HG03354 (cell line): ENCODE measurements at regions not wholly inside any gene's neighbourhood (a gene's known extent, or its start where the extent isn't known, plus 50 kb on each side); places are given as distances from the start of the nearest gene placed in this dataset.
"Not testable (repeated sequence)": the region's sequence is repeated elsewhere in the genome, so short reads cannot be mapped to it uniquely, and the experiment has no call there.

ENCODE experiments used
- ATAC-seq: cut with Tn5 transposase; IDR thresholded peaks from one replicate; pipeline ENCODE4 v1.9.1; 2021; ENCODE audit warnings: mild to moderate bottlenecking; ENCODE audit not compliant: unreplicated experiment, poor library complexity, severe bottlenecking

DNA sequence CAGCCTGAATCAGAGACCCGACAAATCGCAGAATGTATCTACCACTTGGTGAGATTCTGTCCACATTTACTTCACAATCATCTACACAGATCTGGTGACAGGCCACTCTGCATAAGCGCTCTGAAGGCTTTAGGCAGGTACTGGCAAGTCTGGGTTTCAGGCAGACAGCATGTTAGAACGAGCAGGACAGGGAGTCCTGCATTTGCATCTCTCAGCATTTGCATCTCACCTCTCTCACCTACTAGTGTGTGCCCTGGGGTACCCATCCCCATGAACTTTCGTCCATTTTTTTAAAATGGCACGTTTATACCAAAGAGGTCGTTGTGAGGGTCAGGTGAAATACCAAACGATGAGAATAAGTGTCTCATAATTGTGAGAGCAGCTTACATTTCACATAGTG, 108.2 kb downstream of the SPATA31A1 start:
- peak; percentile 37 for ATAC-seq

DNA sequence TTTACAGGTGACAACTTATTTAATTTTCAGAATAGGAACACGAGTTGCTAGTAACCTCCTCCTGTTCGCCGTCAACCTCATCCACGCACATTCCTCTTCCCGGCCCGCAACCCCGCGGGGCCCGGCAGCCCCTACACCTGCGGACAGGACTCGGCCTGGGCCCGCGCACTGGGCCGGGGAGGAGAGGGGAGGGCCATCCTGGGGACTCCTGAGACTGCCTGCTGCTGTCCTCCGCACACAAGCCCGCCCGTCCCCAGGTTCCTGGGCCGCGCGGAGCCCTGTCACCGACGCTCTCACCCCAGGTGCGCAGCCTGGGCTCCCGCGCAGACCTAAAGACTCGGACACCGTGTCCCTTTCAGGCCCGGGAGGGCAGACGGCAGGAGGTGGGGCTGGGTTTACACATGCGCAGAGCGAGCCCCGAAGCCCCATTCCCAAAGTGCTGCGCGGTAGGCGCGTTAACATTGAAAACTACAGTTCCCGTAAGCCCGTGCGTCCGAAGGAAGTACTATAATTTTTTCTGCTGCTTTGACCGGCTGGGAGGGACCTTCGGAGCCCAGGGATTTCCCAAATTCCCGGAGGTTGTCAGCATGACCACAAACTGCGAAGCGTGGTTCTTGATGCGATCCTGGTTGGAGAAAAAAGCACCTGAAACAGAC, 108.8 kb downstream of the SPATA31A1 start:
- ATAC-seq, result peak; percentile 94

DNA sequence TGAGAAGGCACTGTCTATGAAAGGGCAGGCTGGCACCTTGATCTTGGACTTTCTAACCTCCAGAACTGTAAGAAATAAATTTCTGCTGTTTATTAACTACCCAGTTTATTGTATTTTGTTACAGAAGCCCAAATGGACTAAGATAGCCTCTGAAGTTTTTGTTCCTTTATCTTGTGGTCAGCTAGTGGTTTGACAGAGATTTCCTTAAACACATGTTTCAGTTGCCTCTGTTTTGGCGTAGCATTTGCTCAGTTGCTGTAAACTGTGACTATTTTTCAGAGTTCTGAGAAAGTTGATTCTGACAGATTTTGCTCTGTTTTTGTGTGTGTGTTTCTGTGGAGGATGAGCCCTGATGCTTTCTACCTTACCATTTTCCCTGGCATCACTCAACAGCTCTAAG, 119.0 kb downstream of the SPATA31A1 start:
- ATAC-seq, result peak; percentile 98

DNA sequence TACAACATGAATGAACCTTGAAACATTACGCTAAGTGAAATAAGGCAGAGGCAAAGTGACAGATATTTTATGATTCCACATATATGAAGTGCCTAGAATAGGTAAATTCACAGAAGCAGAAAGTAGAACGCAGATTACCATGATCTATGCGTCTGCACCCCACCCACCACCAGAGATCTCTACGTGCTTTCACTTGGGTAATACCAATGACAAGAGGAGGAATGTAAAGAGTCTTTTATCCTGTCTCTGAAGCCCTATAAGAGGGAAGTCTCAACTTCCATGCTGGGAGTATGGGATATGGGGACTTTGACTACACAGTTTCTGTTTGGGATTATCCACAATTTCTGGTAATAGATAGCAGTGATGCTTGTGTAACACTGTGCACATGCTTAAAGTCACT, 127.6 kb downstream of the SPATA31A1 start:
- not testable (repeated sequence) for ATAC-seq

DNA sequence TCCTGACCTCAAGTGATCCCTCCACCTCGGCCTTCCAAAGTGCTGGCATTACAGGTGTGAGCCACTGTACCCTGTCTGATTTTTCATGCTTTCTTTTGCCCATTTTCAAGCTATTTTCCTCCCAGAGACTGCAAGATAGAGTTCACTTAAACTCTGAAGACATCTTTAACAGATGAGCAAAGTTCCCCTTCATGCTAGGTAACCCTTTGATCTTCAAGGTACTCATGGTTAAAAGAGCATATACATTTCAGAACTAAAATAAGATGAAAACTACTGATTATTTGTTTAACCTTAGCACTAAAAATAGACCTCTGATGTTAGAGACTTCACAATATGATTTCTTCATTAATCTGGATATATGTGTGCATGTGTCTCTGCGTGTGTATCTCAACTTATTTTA, 128.4 kb downstream of the SPATA31A1 start:
- not testable (repeated sequence) for ATAC-seq

DNA sequence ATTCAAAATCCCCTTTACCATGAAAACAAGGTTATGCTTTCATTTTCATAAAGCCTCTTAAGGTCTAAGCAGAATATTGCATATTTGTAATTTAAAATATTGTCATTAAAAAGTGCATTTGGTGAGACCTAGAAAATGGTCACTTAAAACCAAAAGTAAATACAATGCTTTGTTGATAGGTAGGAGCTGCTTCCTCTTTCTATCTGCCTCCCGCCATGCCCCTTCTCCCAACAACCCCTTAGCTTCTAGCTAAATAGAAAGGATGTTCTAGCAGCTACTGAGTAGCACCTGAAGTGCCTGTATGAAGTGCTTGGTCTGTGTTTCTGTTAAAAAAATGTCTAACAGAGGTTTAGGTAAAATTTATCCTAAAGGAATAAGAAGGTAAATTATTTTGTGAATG, 128.8 kb downstream of the SPATA31A1 start:
- peak; percentile 71 for ATAC-seq

DNA sequence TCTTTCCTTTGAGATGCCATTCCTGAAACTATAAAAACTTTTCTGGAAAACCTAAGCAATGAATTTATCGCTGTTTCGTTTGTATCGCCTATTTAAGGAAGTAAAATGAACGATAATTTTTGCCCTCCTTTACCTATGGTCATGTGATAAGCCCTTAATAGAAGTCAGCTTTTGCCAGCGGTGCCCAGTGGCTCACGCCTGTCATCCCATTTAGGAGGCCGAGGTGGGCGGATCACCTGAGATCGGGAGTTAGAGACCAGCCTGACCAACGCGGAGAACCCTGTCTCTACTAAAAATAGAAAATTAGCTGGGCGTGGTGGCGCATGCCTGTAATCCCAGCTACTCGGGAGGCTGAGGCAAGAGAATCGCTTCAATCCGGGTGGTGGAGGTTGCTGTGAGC, 132.0 kb downstream of the SPATA31A1 start:
- not testable (repeated sequence) for ATAC-seq

DNA sequence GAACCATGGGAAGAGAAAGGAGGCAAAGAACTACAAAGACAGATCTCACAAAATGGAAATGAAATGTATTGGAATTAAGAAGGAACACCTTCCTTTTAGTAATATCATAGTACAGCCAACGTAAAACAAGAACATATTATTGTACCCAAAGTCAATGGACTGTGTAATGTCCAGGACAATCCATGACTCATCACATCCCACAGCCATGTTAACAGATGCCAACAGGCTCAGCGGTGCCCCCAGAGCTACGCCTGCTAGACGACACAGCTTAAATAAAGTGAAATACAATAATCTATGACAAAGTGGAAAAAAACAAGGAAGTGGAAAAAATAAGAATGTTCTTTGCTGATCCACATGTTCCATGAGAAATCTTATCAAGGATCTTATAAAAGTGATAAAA, 140.8 kb downstream of the SPATA31A1 start:
- not testable (repeated sequence) for ATAC-seq

DNA sequence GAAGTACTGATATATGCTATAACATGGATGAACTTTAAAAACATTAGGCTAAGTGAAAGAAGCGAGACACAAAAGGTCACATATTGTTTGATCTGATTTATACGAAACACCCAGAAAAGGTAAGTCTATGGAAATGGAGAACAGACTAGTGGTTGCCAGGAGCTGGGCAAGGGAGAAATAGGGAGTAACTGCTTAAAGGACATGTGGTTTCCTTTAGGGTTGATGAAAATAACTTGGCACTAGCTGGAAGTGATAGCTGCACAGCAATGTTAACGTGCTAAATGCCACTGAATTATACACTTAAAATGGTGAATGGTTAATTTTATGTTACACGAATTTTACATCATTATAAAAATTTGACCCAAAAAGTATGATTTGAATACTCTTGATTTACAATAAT, 147.7 kb downstream of the SPATA31A1 start:
- not testable (repeated sequence) for ATAC-seq

DNA sequence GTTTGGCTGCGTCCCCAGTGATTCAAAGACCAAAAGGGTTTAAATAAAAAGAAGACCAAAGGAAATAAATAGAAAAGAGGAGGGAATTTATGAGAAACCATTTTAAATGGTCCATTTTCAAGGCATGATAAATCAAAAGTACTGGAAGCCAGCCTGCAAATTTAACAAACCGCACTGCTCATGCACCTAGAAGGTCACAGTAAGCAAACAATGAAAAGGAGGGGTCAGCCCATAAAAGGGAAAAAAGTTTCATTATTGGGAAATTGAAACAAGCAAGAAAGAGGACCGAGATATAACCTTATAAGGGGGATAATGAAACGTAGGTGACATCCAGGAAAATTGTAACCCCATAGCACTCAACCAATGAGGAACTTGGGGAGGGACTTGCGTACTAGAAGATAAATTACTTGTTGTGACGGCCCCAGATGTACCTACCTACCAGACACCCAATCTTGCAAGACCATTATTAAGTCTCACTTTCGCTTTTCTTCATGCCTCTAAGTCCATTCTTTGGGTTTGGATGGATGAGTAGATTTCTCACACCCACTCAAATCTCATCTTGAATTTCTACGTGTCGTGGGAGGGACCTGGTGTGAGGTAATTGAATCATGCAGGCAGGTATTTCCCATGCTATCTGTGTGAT, 172.0 kb downstream of the SPATA31A1 start:
- not testable (repeated sequence) for ATAC-seq

DNA sequence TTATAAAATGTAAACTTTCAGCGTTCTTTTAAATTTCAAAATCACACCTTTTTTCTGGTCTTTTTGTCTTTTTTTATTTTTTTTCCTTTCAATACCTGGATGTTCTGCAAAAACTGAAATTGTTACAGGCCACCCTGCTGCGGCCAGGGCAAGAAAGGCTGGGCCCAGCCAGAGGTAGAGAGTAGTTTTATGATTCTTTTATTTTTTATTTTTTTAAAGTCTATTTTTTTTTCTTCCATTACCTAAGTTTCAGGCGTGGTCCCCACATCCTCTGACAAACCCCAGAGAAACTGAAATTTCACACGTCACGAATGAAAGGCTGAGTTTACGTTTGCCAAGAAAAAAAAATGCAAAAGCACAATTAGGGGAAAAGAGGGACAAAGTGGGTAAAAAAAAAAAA, 177.1 kb downstream of the SPATA31A1 start:
- ATAC-seq, result not testable (repeated sequence)

DNA sequence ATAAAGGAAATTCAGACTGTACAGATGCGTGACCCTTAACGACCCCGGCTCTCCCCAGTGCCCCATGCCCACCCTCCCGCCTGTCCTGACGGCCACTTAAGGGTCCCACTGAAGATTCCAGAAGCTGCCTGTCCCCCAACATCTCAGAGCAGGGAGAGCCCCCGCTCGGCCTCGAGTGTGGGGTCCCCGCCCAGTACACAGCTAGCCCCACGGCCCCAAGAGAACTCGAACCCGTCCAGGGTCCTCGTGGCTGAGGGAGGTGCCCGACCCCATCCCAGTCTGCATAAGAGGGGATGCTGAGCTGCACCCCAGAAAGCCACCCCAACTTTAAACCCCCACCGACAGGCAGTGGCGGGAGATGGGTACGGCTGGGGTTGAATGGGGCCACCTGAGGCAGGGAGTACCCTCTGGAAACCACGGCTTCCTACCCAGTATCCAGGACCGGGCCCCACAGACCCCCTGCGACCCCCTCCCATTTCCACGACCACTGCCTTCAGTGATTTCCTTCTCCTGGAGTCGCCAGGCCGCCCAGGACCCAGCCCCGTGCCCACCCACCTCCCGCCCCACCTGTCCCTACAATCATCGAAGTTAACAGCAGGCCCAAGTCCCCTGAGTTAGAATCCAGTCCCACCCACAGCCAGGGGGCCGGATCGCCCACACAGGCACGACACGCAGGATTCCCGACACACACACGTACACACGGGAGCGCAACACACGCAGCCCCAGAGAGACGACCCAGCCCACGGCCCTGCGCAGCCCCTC, 177.7 kb downstream of the SPATA31A1 start:
- ATAC-seq, result not testable (repeated sequence)

DNA sequence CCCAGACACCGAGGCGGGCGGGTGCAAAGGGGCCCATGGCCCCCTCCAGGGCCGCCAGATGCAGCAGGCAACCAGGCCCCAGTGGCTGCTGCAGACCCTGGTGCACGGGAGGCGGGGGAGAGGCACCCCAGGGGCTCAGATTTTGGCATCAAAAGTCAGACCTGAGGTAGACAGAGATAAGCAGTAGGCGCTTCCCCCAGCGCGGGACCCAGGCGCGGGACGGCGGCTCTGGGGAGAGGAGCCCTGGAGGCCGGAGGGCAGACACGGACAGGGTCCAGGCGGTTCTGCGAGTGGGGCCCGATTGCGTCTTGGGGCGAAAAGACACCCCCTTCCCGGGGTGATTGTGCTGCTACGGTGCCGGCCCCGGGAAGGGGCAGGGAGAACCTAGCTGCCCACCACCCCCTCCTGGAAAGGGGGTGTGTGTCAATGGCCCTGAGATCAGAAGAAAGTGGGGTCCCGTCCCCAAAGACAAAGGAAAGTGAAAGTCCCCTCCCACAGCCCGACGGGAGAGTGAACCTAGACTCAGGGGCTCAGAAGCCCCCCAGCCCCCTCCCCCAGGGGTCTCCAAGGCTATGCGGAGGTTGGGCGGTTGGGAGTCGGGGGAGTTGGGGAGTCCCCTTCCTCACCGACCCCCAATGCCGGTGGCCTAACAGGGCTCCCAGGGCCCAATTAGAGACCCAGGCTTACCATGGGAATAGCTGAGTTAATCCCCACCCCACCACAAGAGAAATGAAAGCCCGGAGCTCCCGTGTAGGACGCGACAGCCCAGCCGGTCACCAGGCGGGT, 178.5 kb downstream of the SPATA31A1 start:
- not testable (repeated sequence) for ATAC-seq

DNA sequence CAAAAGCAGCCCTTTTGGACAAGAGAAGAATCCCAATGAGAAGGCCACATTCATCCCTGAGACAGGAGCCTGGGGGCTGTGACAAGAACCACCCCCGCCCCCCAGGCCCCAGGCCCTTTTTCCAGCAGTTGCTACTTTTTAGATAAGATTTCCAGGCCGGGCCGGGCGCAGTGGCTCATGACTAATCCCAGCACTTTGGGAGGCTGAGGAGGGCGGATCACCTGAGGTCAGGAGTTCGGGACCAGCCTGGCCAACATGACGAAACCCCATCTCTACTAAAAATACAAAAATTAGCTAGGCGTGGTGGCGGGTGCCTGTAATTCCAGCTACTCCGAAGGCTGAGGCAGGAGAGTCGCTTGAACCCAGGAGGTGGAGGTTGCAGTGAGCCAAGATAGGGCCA, 179.4 kb downstream of the SPATA31A1 start:
- not testable (repeated sequence) for ATAC-seq

DNA sequence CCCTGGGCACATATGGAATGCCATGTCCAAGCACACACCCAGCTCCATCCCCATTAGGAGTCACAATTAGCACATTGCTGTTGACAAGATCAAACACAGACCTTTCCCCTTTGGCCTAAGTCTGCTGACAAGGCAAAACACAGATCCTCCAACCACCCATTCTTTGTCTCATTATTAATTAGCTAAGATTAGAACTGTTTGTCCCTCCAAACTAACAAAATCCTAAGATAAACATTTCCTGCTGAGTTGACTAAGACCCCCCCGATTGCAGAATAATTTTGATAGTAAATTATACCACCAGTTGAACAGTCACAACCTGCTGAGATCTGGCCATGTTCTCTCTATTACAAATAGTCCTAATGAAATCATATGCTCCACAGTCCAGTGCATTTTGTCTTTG, 186.7 kb downstream of the SPATA31A1 start:
- not testable (repeated sequence) for ATAC-seq

DNA sequence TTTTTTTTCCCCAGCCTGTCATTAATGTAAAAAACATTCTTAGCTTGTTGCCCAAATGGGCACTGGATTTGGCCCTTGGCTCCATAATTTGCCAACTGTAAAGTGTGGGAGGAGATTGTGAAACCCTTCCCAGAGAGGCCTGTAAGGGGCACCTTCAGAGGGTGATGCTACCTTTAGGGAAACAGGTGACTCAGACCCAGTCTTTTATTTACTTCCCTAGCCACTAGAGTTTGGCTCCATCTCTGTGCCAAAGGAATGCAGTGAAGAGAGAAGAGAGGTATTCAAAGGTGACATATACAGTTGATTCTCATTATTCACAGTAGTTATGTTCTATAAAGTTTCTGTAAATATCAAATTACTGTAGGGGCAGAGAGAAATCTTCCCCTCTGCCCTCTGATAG, 189.6 kb downstream of the SPATA31A1 start:
- not testable (repeated sequence) for ATAC-seq

DNA sequence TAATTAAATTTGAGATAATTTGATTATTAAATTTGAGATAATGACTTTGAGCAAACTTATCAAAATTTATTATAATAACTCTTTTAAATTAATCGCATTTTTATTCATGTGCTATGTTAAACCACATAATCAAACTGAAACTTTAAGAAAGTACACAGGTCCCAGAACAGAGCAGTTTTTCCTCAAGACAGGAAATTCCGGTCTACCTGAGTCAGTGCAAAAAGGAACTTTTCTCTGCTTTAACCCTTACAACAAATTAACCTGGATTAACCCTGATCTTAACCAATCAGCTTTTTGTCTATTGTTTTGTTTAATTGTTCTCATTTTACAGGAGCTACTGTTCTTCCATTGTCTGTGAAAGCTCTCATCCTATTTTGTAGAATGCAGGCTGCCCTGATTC, 195.1 kb downstream of the SPATA31A1 start:
- ATAC-seq, result not testable (repeated sequence)

DNA sequence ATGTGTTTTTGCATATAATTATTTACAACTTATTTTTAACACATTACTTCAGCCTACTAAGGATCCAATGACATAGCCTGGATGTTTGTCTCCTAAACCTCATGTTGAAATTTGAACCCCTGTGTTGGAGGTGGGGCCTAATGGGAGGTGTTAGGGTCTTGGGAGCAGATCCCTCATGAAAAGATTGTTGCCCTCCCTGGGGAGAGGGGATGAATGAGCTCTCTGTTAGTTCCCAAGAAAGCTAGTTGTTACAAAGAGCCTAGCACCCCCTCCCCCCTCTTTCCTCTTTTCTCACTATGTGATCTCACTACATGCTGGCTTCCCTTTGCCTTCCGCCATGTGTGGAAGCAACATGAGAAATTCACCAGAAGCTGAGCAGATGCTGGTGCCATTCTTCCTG, 196.1 kb downstream of the SPATA31A1 start:
- ATAC-seq, result not testable (repeated sequence)

DNA sequence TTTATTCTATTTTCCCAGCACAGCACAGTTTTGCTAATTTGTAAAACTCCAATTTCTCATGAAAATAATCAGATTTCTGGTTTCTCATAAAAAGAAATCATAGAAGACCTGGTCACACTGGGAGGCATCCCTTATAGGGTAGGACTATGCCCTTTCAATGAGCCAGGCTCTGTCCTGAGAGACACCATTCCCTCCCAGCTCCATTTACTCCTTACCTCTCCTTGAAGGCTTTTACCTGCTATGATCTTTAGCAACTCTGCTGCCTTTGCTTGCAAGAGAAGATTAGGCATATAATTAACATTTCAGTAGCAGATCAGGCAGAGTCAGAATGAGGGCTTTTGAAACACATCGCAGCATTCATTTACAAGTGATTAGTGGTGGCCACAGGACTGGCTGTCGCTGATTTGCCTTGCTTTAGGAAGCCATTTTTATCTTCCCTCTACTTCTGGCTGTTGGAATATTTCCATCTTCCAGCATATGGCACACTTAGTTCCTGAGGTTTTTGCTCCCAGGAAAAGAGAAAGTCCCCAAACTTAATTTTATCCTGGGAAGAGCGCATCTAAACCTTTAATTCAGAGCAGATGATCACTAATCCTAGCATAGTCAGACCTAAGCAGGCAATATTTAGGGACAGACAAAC, 196.9 kb downstream of the SPATA31A1 start:
- not testable (repeated sequence) for ATAC-seq

DNA sequence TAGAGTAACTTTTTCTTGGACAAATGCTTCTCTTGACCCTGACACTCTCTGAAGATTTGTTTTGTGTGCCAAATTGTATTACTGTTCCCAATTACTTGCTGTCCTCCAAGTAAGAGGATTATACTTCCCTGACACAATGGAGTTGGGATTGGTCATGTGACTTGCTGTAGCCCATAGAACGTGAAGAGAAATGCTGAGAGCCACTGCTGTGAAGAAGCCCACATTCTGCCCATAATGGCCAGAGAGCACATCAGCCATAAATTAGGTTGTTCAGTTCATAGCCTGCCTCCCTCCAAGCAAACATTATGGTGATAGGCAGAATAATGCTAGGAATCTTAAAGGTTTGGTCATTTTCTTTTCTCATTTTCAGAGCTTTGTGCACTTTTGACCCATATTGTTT, 198.9 kb downstream of the SPATA31A1 start:
- ATAC-seq, result not testable (repeated sequence)
